B cell (primary cell): ENCODE measurements at regions not wholly inside any gene's neighbourhood (a gene's known extent, or its start where the extent isn't known, plus 50 kb on each side); places are given as distances from the start of the nearest gene placed in this dataset.

ENCODE experiments used
- EZH2 ChIP-seq: IDR thresholded peaks from 2 replicates; pipeline ENCODE4 v1.6.1; 2012; ENCODE audit warnings: borderline replicate concordance, low read depth, mild to moderate bottlenecking, moderate library complexity, low read length; ENCODE audit not compliant: insufficient read depth, poor library complexity, severe bottlenecking
- TF ChIP-seq, protein P1 (sequence below): fragments of 200-600 bp; IDR thresholded peaks from one replicate; pipeline ENCODE4 v1.8.0; 2022; ENCODE audit warnings: antibody characterized with exemption, mild to moderate bottlenecking

DNA sequence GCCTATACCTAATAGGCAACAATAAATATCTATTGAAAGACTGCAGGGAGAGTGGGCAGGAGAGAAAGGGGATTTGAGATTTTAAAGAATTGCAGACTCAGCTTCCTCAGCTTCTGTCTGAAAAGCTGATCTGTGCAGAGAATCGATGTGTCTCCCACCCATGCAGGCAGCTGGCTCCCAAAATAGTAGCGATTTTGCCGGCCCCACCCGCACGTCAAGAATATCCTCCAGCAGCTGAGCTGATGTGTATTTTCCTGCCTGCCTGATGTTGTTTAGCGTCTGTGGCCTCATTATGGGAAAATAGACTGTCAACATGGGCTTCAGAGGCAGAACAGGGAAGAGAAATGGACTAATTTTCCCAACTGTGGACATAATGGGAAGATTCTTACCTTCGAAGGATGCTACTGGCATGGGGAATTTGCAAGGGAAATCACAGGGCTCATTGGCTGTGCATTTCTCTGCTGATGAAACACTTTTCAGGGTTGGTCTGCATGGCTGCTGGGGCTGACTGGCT, 699.8 kb downstream of the PTPRU start:
- TF ChIP-seq, protein P1, sequence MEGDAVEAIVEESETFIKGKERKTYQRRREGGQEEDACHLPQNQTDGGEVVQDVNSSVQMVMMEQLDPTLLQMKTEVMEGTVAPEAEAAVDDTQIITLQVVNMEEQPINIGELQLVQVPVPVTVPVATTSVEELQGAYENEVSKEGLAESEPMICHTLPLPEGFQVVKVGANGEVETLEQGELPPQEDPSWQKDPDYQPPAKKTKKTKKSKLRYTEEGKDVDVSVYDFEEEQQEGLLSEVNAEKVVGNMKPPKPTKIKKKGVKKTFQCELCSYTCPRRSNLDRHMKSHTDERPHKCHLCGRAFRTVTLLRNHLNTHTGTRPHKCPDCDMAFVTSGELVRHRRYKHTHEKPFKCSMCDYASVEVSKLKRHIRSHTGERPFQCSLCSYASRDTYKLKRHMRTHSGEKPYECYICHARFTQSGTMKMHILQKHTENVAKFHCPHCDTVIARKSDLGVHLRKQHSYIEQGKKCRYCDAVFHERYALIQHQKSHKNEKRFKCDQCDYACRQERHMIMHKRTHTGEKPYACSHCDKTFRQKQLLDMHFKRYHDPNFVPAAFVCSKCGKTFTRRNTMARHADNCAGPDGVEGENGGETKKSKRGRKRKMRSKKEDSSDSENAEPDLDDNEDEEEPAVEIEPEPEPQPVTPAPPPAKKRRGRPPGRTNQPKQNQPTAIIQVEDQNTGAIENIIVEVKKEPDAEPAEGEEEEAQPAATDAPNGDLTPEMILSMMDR = no peak
- no peak for TF ChIP-seq EZH2
